Vagina (tissue), 2 donors: ENCODE measurements at regions not wholly inside any gene's neighbourhood (a gene's known extent, or its start where the extent isn't known, plus 50 kb on each side); places are given as distances from the start of the nearest gene placed in this dataset.

Experiments used
- DNase-seq, 2 donors: peaks; one replicate each; pipeline ENCODE4 v3.0.0-alpha.2; 2017; ENCODE audit errors: extremely low spot score in 2 of 2
- H3K27ac ChIP-seq: fragments of 200-600 bp; sonication (generic); one replicate; pipeline ENCODE4 v1.5.1; 2019
- H3K27me3 ChIP-seq: fragments of 200-600 bp; sonication (generic); one replicate; pipeline ENCODE4 v1.5.1; 2019
- H3K36me3 ChIP-seq, 2 donors: fragments of 200-600 bp; sonication (generic); one replicate each; pipeline ENCODE4 v1.5.1; 2017 to 2019
- H3K4me1 ChIP-seq: fragments of 200-600 bp; sonication (generic); one replicate; pipeline ENCODE4 v1.5.1; 2019
- H3K4me3 ChIP-seq, 2 donors: fragments of 200-600 bp; sonication (generic); 1 replicate in 1 of 2; 2 replicates in 1 of 2; pipeline ENCODE4 v1.5.1; 2016 to 2019
- H3K9me3 ChIP-seq: fragments of 200-600 bp; sonication (generic); one replicate; pipeline ENCODE4 v1.5.1; 2019
- CTCF ChIP-seq, 3 experiments: fragments of 450-650 bp in 2 of 3; fragments of 200-600 bp in 1 of 3; sonication (generic) in 1 of 3; IDR thresholded peaks; one replicate each; pipeline ENCODE4 v1.5.1; 2017 to 2019; ENCODE audit warnings: antibody characterized with exemption in 3 of 3, mild to moderate bottlenecking in 2 of 3, moderate library complexity in 2 of 3
- POLR2A ChIP-seq, 2 donors: fragments of 450-650 bp; IDR thresholded peaks; one replicate each; pipeline ENCODE4 v1.6.1; 2017; ENCODE audit warnings: antibody characterized with exemption in 2 of 2, mild to moderate bottlenecking in 2 of 2, moderate library complexity in 2 of 2
- POLR2AphosphoS5 ChIP-seq, 2 donors: sonication (generic); formaldehyde crosslinking; IDR thresholded peaks; one replicate each; pipeline ENCODE4 v1.9.0; 2017; ENCODE audit warnings: antibody characterized with exemption in 2 of 2, mild to moderate bottlenecking in 2 of 2, low read depth in 1 of 2; ENCODE audit not compliant: insufficient read depth in 1 of 2
- intact Hi-C: fragments of 100-400 bp; cut with DNase I; formaldehyde crosslinking; loops from one replicate; pipeline ENCODE4 v1.15.1; 2023

- no peak overlapping the region for H3K27ac ChIP-seq
- no peak overlapping the region for H3K4me3 ChIP-seq
- H3K9me3 ChIP-seq = no peaks in the 10 kb centered on the region
- no peaks in the 10 kb centered on the region for H3K36me3 ChIP-seq
- no peaks in the 10 kb centered on the region for H3K27me3 ChIP-seq
- H3K4me1 ChIP-seq = no peaks in the 10 kb centered on the region
- intact Hi-C loops = no loop called here
- no peak for TF ChIP-seq CTCF (IDR thresholded peaks at IDR 0.05)
- TF ChIP-seq POLR2A (IDR thresholded peaks at IDR 0.05) = no peak
- TF ChIP-seq POLR2AphosphoS5 (IDR thresholded peaks at IDR 0.05; ENCODE audit: insufficient read depth in 1 of 2, low read depth in 1 of 2) = no peak
- no peak for DNase-seq
Observed at GRCh38 chr3:23072693-23073092, 130.4 kb upstream of the UBE2E2 start.

DNA sequence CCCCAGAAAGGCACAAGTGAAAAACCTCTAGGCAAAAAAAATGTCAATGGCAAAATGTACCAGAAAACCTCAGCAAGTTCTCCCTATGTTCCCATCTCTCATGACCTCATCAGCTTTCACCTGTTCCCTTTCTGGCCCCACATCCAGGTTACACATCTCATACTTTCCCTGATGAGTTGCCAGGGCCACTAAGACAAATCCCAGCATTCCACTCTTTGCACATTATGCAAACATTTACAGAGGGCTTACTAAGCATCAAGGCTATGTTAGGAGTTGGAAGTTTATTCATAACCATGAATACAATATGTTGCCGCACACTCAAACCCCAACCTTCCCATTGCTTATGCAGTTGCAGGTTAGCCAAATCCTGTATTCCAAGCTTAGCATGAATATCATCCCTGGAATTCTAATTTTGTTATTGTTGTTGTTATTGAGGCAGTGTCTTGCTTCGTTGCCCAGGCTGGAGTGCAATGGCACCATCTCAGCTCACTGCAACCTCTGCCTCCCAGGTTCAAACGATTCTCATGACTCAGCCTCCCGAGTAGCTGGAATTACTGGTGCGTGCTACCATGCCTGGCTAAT is 129.3 kb upstream of the UBE2E2 start:
- Histone ChIP-seq H3K4me3 (no peak overlapping the region), H3K27ac (no peak overlapping the region), H3K36me3 (no peaks in the 10 kb centered on the region), H3K27me3 (no peaks in the 10 kb centered on the region), H3K4me1 (no peaks in the 10 kb centered on the region), H3K9me3 (no peaks in the 10 kb centered on the region)
- no peak for DNase-seq
- TF ChIP-seq CTCF (IDR thresholded peaks at IDR 0.05) (no peak), POLR2A (IDR thresholded peaks at IDR 0.05) (no peak), POLR2AphosphoS5 (IDR thresholded peaks at IDR 0.05; ENCODE audit: insufficient read depth in 1 of 2, low read depth in 1 of 2) (no peak)
- intact Hi-C loops = no loop called here

- intact Hi-C loops = no loop called here
- Histone ChIP-seq H3K9me3 (no peaks in the 10 kb centered on the region), H3K27ac (no peak overlapping the region), H3K27me3 (no peaks in the 10 kb centered on the region), H3K36me3 (no peaks in the 10 kb centered on the region), H3K4me1 (peaks cover 11% of the 10 kb centered on the region), H3K4me3 (no peak overlapping the region)
- no peak for DNase-seq
- TF ChIP-seq POLR2AphosphoS5 (IDR thresholded peaks at IDR 0.05; ENCODE audit: insufficient read depth in 1 of 2, low read depth in 1 of 2) (no peak), CTCF (IDR thresholded peaks at IDR 0.05) (no peak), POLR2A (IDR thresholded peaks at IDR 0.05) (no peak)
Observed at GRCh38 chr3:23075496-23075895, 127.6 kb upstream of the UBE2E2 start.

DNA sequence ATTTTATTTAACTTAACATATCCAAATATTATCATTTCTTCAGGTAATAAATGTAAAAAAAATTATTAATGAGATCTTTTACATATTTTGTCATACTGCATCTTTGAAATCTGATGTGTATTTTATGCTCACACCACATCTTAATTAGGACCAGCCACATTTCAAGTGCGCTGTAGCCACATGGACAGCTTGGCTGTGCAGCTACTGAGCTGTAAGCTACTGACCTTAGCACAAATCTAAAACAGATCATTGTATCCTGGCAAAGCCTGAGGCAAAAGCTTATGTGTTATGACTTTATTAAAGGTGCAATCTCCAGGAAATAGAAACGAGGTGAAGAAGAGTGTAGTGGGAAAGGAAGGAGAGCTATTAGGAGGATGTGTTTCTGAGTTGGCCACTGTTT is 126.7 kb upstream of the UBE2E2 start:
- Histone ChIP-seq H3K4me1 (peaks cover 11% of the 10 kb centered on the region), H3K4me3 (no peak overlapping the region), H3K36me3 (no peaks in the 10 kb centered on the region), H3K27me3 (no peaks in the 10 kb centered on the region), H3K9me3 (no peaks in the 10 kb centered on the region), H3K27ac (no peak overlapping the region)
- no peak for DNase-seq
- intact Hi-C loops = no loop called here
- TF ChIP-seq POLR2A (IDR thresholded peaks at IDR 0.05) = no peak
- TF ChIP-seq CTCF (IDR thresholded peaks at IDR 0.05) = no peak
- TF ChIP-seq POLR2AphosphoS5 (IDR thresholded peaks at IDR 0.05; ENCODE audit: insufficient read depth in 1 of 2, low read depth in 1 of 2) = no peak

DNA sequence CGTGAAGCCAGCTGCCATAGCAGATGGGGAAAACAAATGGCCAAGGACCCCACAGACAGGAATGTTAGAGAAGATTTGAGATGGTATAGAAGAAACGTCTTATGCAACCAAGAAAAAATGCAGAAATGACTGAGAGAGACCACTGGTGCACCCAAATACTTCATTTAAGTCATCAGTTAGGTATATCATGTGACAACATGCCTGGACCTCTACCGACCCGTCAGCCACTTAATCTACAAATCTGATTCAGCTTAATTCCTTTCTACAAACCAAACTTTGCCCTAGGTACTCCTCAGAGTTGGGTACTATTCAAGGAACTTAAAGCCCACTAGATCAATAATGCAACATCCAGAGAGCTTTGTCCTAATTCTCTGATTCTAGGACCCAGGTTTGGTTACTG is 126.0 kb upstream of the UBE2E2 start:
- no peak for TF ChIP-seq POLR2AphosphoS5 (IDR thresholded peaks at IDR 0.05; ENCODE audit: insufficient read depth in 1 of 2, low read depth in 1 of 2)
- no peak for TF ChIP-seq CTCF (IDR thresholded peaks at IDR 0.05)
- no peak for TF ChIP-seq POLR2A (IDR thresholded peaks at IDR 0.05)
- Histone ChIP-seq H3K36me3 (no peaks in the 10 kb centered on the region), H3K9me3 (no peaks in the 10 kb centered on the region), H3K4me1 (peaks cover 11% of the 10 kb centered on the region), H3K27ac (no peak overlapping the region), H3K4me3 (no peak overlapping the region), H3K27me3 (no peaks in the 10 kb centered on the region)
- intact Hi-C loops = no loop called here
- no peak for DNase-seq
